DMS79 (cell line): ENCODE measurements at regions not wholly inside any gene's neighbourhood (a gene's known extent, or its start where the extent isn't known, plus 50 kb on each side); places are given as distances from the start of the nearest gene placed in this dataset.

Experiments
- DNase-seq: peaks from one replicate; lab custom pipeline; 2025; lab: John Stamatoyannopoulos, UW

- DNase-seq = no peak
These were observed 238.4 kb downstream of the ZEB2 start for GRCh38 chr2:144281476-144281875.

- no peak for DNase-seq
These were observed 239.9 kb downstream of the ZEB2 start for GRCh38 chr2:144280009-144280408.

GRCh38 chr2:144279165-144279564 lies 240.8 kb downstream of the ZEB2 start:
- no peak for DNase-seq

GRCh38 chr2:144277622-144278354 lies 242.1 kb downstream of the ZEB2 start:
- no peak for DNase-seq

- no peak for DNase-seq
These were observed 244.6 kb downstream of the ZEB2 start for GRCh38 chr2:144275340-144275739.

- no peak for DNase-seq
These were observed 245.8 kb downstream of the ZEB2 start for GRCh38 chr2:144274131-144274530.

- no peak for DNase-seq
These were observed 249.0 kb downstream of the ZEB2 start for GRCh38 chr2:144270951-144271350.

GRCh38 chr2:144268036-144268678 lies 251.8 kb downstream of the ZEB2 start:
- DNase-seq = no peak

GRCh38 chr2:144267239-144267638 lies 252.7 kb downstream of the ZEB2 start:
- no peak for DNase-seq

- no peak for DNase-seq
These were observed 254.3 kb downstream of the ZEB2 start for GRCh38 chr2:144265654-144266053.

- DNase-seq = no peak
These were observed 258.0 kb downstream of the ZEB2 start for GRCh38 chr2:144261966-144262365.

GRCh38 chr2:144261336-144261735 lies 258.6 kb downstream of the ZEB2 start:
- DNase-seq = no peak

GRCh38 chr2:144259332-144259731 lies 260.6 kb downstream of the ZEB2 start:
- DNase-seq = no peak

GRCh38 chr2:144258154-144258553 lies 261.8 kb downstream of the ZEB2 start:
- no peak for DNase-seq

GRCh38 chr2:144256996-144257707 lies 262.8 kb downstream of the ZEB2 start:
- no peak for DNase-seq

- DNase-seq = no peak
These were observed 265.3 kb downstream of the ZEB2 start for GRCh38 chr2:144254342-144255235.

GRCh38 chr2:144253743-144254142 lies 266.2 kb downstream of the ZEB2 start:
- DNase-seq = no peak

- DNase-seq = no peak
These were observed 267.2 kb downstream of the ZEB2 start for GRCh38 chr2:144252694-144253093.

GRCh38 chr2:144249035-144249637 lies 270.8 kb downstream of the ZEB2 start:
- DNase-seq = no peak

GRCh38 chr2:144248350-144249034 lies 271.4 kb downstream of the ZEB2 start:
- no peak for DNase-seq

GRCh38 chr2:144244938-144245337 lies 275.0 kb downstream of the ZEB2 start:
- no peak for DNase-seq
